ENCODE measurements at regions not wholly inside any gene's neighbourhood (a gene's known extent, or its start where the extent isn't known, plus 50 kb on each side); places are given as distances from the start of the nearest gene placed in this dataset.

GRCh38 chr1:221557013-221557412, 184.9 kb downstream of the DUSP10 start:
- TF ChIP-seq POLR2A (IDR thresholded peaks at IDR 0.05) = no peak
- no peak for TF ChIP-seq CTCF (IDR thresholded peaks at IDR 0.05)

All from testis (tissue), 2 donors.